Hematopoietic multipotent progenitor cell treated with erythropoietin and hydrocortisone succinate and interleukin-3 and kit ligand, for 6 days (in vitro differentiated cells): ENCODE measurements at regions not wholly inside any gene's neighbourhood (a gene's known extent, or its start where the extent isn't known, plus 50 kb on each side); places are given as distances from the start of the nearest gene placed in this dataset.

ENCODE experiments used
- DNase-seq: peaks from one replicate; pipeline ENCODE4 v3.0.0-alpha.2; 2015

- DNase-seq = peak; percentile 80
These were observed 61.5 kb downstream of the TBXT start for GRCh38 chr6:166106076-166106686.

- no peak for DNase-seq
These were observed 62.1 kb downstream of the TBXT start for GRCh38 chr6:166105341-166106075.

DNA sequence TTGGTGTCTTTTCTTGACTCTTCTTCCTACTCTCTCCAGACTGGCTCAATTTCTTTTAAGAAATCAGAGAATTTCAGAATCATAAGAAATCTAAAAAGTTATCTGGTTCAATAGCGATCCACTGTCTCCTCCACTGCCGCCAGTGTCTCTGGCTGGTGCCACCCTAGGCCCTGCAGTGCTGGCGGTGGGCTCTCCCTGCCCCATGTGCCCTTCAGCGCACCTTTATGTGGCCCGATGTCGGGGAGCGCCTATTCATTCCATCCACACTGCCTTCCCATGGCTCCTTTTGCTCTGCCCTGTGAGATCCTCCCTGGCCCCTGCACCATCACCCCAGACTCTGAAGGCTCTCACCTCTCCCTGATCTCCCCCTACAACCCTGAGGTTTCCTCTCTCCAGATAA, 62.8 kb downstream of the TBXT start:
- no peak for DNase-seq

DNA sequence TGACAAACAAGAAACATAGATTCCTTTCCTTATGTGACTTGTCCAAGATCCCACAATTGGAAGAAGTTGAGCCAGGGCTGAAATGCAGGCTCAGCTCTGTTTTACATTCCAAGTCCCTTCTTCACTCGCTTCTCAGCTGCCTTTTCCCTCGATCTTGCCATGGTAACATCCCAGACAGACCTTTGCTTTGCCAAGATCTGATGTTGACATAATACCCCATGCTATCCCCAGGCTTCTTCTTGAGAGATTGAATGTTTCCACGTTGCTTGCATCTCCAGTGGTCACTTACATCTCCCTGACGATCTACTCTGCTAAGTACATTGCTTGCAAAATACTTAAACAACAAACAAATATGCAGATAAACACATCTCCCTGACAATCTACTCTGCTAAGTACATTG, 63.5 kb downstream of the TBXT start:
- no peak for DNase-seq

- DNase-seq = no peak
These were observed 65.7 kb downstream of the TBXT start for GRCh38 chr6:166101819-166102419.

DNA sequence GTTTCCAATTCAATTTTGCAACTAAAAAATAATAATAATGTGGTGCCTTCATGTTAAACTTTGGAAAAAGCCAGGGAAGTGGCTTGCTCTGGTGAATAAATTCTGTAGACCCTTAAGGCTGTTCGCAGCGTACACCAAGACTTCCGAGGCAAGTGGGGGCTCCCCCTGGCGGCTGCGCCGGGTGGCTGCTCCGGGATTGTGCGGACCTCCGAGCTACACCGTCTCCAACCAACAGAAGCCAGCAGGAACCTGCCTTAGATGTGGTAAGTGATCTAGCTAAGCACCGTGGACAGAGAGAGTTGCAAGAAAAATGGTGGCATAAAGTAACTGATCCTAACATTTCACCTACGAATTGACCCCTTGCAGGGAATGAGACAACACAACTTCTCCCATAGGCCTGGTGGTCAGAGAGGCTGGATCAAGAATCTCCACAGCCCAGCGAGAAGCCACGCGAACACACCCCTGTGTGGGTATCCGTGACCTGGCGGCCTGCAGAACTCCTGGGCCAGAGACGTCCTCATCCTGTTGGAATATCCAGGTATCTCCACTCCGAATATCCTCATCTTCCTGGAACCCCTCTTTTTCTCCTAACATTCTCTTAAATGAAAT, 69.6 kb downstream of the TBXT start:
- peak; percentile 66 for DNase-seq

GRCh38 chr6:166087852-166088251, 79.8 kb downstream of the TBXT start:
- no peak for DNase-seq

GRCh38 chr6:166087246-166087645, 80.4 kb downstream of the TBXT start:
- no peak for DNase-seq

GRCh38 chr6:166085500-166085899, 82.2 kb downstream of the TBXT start:
- DNase-seq = no peak

DNA sequence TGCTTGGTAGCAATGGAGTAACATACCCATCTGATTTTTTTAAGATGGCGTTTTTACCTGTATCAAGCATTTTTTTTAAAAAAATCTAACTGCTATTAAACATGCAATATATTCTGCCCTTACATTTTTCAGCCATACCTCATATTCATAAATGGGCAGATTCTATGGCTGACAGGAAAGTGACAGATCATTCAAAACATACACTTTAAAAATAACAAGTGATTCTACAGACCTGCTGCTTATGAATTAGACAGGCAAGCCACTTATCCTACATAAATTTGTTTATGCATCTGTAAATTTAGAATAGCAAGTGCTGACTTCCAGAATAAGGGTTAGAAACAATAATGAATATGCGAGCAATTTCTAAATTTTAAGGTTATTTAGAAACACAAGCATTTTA, 82.7 kb downstream of the TBXT start:
- no peak for DNase-seq

GRCh38 chr6:166079841-166080240, 87.8 kb downstream of the TBXT start:
- DNase-seq = no peak

DNA sequence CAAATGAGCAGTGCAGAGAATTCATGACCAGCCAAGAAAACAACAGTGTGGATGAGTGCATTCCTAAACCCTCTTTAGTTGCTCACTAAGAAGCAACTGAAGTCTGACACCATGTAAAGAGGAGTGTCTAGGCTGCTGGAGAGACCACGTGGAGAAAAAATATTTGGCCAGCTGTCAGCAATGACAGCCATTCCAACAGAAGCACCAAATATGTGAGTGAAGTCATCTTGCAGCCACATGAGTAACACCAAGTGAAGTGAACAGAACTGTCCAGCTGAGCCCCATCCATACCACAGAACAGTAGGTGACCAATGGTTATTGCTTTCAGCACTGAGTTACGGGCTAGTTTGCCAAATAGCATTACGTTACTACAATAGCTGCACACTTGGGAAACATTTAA, 89.4 kb downstream of the TBXT start:
- DNase-seq = no peak

- DNase-seq = peak; percentile 2
These were observed 91.0 kb downstream of the TBXT start for GRCh38 chr6:166076625-166077024.

GRCh38 chr6:166075925-166076324, 91.7 kb downstream of the TBXT start:
- DNase-seq = no peak

DNA sequence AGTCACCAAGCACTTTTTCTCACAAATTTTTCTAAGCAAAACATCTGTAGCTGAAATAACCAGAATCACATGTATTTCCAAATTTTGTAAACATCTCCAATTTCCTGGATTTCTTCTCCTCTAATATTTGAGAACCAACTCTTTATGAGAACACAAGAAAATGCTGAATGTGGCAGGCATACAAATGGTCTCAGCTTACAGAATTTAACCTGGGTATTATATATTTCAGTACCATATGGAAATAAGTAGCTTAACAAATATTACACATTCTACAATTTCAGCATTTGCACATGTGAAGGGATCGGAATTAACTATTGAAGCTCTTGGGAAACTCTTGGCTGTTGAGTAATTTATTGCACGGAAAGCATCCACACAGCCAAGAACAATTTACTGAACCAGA, 92.5 kb downstream of the TBXT start:
- no peak for DNase-seq

DNA sequence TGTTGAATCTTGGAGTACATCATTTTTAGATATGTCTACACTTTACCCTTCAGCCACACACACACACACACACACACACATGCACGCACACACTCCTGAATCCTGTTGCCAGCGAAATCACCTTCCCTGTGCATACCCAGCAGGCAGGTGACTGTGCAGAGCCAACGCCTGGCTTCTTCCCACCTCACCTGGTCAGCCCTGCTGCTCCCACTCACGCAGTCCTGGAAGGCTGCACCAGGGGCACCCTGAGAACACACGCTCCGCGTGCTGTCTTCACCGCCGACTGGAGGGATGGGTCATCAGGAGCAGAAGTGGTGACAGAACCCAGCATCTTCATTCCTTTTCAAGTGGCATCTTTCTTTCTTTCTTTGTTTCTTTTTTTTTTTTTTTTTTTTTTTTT, 94.6 kb downstream of the TBXT start:
- DNase-seq = no peak

DNA sequence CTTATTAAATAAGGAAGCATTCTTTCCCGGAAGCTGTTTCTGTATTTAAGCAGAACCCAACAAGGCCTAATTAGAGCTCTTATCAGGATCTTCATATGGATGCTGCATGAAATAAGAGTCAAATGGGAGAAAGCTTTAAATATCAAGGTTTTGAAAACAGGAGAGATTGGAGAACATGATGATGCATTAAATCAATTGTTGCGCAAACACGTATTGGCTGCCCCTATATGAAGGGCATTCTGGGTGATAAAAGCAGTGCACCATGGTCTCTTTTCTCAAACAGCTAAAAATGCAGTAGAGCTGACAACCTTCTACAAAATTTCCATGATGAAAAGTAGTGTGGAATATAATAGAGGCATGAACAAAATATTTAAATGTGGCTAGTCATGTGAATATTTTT, 98.9 kb downstream of the TBXT start:
- DNase-seq = no peak

DNA sequence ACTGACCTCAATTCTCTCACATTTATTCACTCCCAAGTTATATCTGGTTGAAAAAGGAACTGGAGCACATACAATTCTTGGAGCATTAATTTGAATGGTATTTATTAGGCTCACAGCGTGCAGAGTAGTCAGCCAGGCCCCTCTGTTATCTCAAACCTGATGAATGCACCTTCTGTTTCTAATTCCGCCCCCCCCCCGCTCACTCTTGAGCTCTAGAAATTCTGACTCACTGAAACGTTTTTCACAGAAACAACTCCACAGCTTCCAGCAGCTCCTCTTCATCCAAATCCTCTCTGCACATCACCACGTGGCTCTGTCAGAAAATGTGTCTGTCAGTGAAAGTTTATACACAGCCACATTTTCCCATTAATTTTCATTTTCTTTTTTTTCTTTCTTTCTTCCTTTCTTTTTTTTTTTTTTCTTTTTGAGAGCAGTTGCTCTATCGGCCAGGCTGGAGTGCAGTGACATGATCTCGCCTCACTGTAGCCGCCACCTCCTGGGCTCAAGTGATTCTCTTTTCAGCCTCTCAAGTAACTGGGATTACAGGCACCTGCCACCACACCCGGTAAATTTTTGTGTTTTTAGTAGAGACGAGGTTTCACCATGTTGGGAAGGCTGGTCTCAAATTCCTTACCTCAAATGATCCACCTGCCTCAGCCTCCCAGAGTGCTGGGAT, 109.4 kb downstream of the TBXT start:
- no peak for DNase-seq

DNA sequence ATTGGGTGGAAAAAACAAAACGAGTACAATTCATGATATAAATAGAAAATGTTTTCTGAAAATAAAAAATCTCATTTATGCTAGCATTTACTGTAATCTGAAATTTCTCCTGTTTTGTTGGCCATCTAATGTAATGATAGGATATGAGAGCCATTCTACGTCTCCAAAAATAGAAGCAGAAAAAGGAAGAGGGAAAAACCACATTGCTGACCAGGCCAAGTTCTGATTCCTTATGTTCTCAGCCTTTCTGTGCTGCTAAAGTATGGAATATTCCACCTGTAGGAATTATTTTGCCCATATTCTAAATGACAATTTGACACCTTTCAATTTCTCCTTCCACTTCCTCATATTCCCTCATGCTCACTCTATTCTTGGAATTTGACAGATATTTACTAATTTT, 110.2 kb downstream of the TBXT start:
- no peak for DNase-seq

DNA sequence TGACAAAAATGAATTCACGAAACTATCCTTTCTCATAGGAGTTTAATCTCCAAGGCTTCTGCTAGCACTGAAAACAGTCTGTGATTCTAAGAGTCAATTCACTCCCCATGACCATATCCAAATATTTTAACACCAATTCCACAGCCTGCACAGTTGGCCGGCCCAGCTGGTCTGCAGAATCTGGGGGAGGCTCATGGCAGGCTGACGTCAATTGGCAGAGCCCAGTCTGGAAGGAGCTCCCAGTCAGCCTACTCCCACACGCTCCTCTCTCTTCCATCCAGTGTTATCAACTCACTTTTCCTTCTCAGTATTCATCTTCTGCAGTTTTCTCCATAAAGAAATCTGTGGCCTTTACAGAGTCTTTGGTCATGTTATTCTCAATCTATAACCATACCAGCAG, 111.0 kb downstream of the TBXT start:
- DNase-seq = no peak

DNA sequence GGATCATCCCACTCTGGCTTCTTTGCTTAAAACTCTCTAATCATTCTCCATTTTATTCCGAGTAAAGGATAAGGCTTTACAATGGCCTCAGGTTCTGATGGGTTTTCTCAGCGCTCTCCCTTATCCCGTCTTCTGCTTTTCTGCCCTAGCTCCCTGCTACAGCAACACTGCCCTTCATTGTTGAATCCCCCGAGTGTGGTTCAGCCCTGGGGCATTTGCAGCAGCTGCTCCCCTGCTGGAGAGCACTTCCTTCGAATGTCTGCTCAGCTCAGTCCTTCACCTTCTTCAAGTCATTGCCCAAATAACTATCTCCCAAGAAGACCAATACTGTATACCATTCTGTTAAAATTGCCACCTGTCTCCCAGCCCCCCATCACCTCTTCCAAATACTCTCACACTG, 111.8 kb downstream of the TBXT start:
- DNase-seq = no peak

DNA sequence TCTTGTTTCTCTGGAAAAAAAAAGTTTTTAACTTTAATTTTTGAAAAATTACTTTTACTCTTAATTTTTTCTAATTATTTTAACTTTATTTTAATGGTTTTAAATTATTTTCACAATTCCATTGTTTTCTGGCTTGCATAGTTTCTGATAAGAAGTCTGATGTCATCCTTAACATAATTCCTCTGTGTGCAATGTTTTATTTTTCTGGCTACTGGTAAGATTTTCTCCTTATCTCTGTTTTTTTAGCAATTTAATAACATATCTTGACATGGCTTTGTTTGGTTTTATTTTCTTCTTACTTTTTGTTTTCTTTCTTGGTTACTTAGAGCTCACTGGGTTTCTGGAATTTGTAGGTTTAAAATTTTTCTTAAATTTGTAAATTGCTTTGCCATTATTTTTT, 114.8 kb downstream of the TBXT start:
- no peak for DNase-seq

DNA sequence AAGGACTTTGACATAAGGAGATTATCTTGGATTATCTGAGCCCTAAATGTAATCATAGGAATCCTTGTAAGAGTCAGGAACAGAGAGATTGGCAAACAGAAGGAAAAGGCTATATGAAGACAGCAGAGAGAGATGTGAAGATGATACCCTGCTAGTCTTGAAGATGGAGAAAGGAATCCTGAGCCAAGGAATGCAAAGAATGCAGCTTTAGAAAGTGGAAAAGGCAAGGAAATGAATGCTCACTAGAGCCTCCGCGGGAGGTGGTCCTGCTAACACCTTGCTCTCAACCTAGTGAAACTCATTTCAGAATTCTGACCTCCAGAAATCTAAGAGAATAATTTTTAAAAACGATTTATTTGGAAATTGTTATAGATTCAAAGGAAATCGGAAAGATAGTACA, 117.1 kb downstream of the TBXT start:
- no peak for DNase-seq

DNA sequence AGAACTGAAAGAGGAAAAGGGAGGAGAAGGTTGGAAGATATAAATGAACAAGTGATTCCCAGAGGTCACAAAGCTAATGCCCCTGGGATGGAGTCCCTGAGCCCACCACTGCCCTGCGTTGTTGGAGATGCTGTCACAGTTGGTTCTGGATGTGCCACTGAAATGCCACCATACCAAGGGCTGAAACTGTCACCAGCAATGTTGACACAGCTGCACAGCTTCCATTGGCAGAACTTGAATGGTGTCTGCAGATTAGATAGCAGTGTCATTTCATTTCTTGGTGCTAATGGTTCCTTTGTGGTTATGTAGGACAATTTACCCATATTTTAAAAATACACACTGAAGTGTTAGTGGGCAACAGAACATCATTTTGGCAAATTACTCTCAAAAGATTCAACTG, 120.7 kb downstream of the TBXT start:
- no peak for DNase-seq
